Astrocyte (in vitro differentiated cells and primary cell): ENCODE measurements at regions not wholly inside any gene's neighbourhood (a gene's known extent, or its start where the extent isn't known, plus 50 kb on each side); places are given as distances from the start of the nearest gene placed in this dataset.
A peak's percentile ranks its signal among the peaks of the same experiment; 100 is the strongest.

Source experiments
- DNase-seq: peaks from one replicate; pipeline ENCODE4 v3.0.0-alpha.2; 2010; ENCODE audit warnings: low read depth
- FAIRE-seq: peaks from 2 replicates; lab custom pipeline; 2011; peaks lifted over from hg19 to GRCh38; lab: Jason Lieb, UNC
- H2AFZ ChIP-seq: 2 replicates; pipeline ENCODE4 v1.6.0; 2012; ENCODE audit warnings: low read depth, low read length, inconsistent platforms
- H3K27ac ChIP-seq: 2 replicates; pipeline ENCODE4 v1.5.1; 2011; ENCODE audit warnings: low read depth, low read length, inconsistent platforms
- H3K27me3 ChIP-seq: 2 replicates; pipeline ENCODE4 v1.6.0; 2011; ENCODE audit warnings: low read length, inconsistent platforms; ENCODE audit not compliant: insufficient read depth
- H3K36me3 ChIP-seq: 2 replicates; pipeline ENCODE4 v1.5.1; 2011; ENCODE audit warnings: low read length, inconsistent platforms; ENCODE audit not compliant: insufficient read depth
- H3K4me1 ChIP-seq: 2 replicates; pipeline ENCODE4 v1.5.1; 2011; ENCODE audit warnings: low read length, inconsistent platforms; ENCODE audit not compliant: insufficient read depth
- H3K4me2 ChIP-seq: 2 replicates; pipeline ENCODE4 v1.6.0; 2012; ENCODE audit warnings: low read length, inconsistent platforms
- H3K4me3 ChIP-seq: 2 replicates; pipeline ENCODE4 v1.5.1; 2011; ENCODE audit warnings: low read depth, mild to moderate bottlenecking, low read length, inconsistent platforms; ENCODE audit not compliant: insufficient read depth
- H3K79me2 ChIP-seq: 2 replicates; pipeline ENCODE4 v1.6.0; 2012; ENCODE audit warnings: mild to moderate bottlenecking, low read length, inconsistent platforms; ENCODE audit not compliant: insufficient read depth
- H3K9ac ChIP-seq: 2 replicates; pipeline ENCODE4 v1.6.0; 2012; ENCODE audit warnings: mild to moderate bottlenecking, low read length, inconsistent platforms
- H3K9me3 ChIP-seq: 2 replicates; pipeline ENCODE4 v1.5.1; 2012; ENCODE audit warnings: low read depth, mild to moderate bottlenecking, low read length, inconsistent platforms; ENCODE audit not compliant: insufficient read depth
- H4K20me1 ChIP-seq: 2 replicates; pipeline ENCODE4 v1.6.0; 2012; ENCODE audit warnings: low read length, inconsistent platforms; ENCODE audit not compliant: insufficient read depth
- H3K27ac Mint-ChIP-seq: one replicate; pipeline ENCODE4 v1.8.0; 2021; ENCODE audit warnings: mild to moderate bottlenecking, mixed read lengths; ENCODE audit not compliant: unreplicated experiment
- H3K27me3 Mint-ChIP-seq: one replicate; pipeline ENCODE4 v1.8.0; 2021; ENCODE audit warnings: low read depth, mixed read lengths; ENCODE audit not compliant: unreplicated experiment
- H3K36me3 Mint-ChIP-seq: one replicate; pipeline ENCODE4 v1.8.0; 2021; ENCODE audit warnings: low read depth, mixed read lengths; ENCODE audit not compliant: unreplicated experiment
- H3K4me1 Mint-ChIP-seq: one replicate; pipeline ENCODE4 v1.8.0; 2021; ENCODE audit warnings: low read depth, mixed read lengths; ENCODE audit not compliant: unreplicated experiment
- H3K4me3 Mint-ChIP-seq: one replicate; pipeline ENCODE4 v1.8.0; 2021; ENCODE audit warnings: mild to moderate bottlenecking, moderate library complexity, mixed read lengths; ENCODE audit not compliant: unreplicated experiment
- H3K9me3 Mint-ChIP-seq: one replicate; pipeline ENCODE4 v1.8.0; 2021; ENCODE audit warnings: mild to moderate bottlenecking, mixed read lengths; ENCODE audit not compliant: unreplicated experiment
- EZH2 ChIP-seq: IDR thresholded peaks from 2 replicates; pipeline ENCODE4 v1.6.1; 2012; ENCODE audit warnings: mild to moderate bottlenecking, low read length, inconsistent platforms; ENCODE audit not compliant: insufficient read depth
- TF ChIP-seq, protein P1 (sequence below): IDR thresholded peaks from 2 replicates; pipeline ENCODE4 v1.5.1; 2011; ENCODE audit warnings: low read depth, mild to moderate bottlenecking, inconsistent platforms, low read length, moderate library complexity; ENCODE audit not compliant: insufficient read depth

DNA sequence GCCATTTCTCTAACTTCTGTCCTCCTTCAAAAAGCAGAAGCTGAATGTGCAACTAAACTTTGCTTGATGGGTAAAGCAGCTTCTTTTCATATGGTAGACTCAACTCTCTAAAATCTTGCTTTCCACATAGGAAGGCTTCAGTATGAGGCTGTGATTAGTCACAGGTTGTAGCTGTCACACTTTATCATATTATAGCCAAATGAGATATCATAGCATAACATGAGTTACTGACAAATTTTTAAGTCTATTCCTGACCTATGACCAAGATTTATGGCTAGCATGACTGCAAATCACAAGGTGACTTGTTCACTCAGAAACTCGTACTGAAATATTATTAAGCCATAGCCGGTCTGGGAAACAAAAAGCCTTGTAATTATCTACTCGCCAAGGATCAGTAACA is 998.6 kb downstream of the RPA4 start:
- no peak overlapping the region for H3K4me2 ChIP-seq
- no peaks in the 10 kb centered on the region for H3K36me3 ChIP-seq
- no peaks in the 10 kb centered on the region for H3K4me1 ChIP-seq
- H3K9ac ChIP-seq: no peak overlapping the region
- Mint-ChIP-seq H3K27me3 (no peaks in the 10 kb centered on the region), H3K27ac (no peak overlapping the region), H3K9me3 (no peaks in the 10 kb centered on the region), H3K4me1 (no peaks in the 10 kb centered on the region), H3K36me3 (no peaks in the 10 kb centered on the region), H3K4me3 (no peak overlapping the region)
- no peak overlapping the region for H2AFZ ChIP-seq
- no peak overlapping the region for H3K4me3 ChIP-seq
- H4K20me1 ChIP-seq: no peaks in the 10 kb centered on the region
- H3K9me3 ChIP-seq: no peaks in the 10 kb centered on the region
- FAIRE-seq: no peak
- no peak overlapping the region for H3K27ac ChIP-seq
- DNase-seq: no peak
- no peaks in the 10 kb centered on the region for H3K27me3 ChIP-seq
- TF ChIP-seq, protein P1, sequence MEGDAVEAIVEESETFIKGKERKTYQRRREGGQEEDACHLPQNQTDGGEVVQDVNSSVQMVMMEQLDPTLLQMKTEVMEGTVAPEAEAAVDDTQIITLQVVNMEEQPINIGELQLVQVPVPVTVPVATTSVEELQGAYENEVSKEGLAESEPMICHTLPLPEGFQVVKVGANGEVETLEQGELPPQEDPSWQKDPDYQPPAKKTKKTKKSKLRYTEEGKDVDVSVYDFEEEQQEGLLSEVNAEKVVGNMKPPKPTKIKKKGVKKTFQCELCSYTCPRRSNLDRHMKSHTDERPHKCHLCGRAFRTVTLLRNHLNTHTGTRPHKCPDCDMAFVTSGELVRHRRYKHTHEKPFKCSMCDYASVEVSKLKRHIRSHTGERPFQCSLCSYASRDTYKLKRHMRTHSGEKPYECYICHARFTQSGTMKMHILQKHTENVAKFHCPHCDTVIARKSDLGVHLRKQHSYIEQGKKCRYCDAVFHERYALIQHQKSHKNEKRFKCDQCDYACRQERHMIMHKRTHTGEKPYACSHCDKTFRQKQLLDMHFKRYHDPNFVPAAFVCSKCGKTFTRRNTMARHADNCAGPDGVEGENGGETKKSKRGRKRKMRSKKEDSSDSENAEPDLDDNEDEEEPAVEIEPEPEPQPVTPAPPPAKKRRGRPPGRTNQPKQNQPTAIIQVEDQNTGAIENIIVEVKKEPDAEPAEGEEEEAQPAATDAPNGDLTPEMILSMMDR: no peak
- TF ChIP-seq EZH2: no peak
- H3K79me2 ChIP-seq: no peaks in the 10 kb centered on the region

DNA sequence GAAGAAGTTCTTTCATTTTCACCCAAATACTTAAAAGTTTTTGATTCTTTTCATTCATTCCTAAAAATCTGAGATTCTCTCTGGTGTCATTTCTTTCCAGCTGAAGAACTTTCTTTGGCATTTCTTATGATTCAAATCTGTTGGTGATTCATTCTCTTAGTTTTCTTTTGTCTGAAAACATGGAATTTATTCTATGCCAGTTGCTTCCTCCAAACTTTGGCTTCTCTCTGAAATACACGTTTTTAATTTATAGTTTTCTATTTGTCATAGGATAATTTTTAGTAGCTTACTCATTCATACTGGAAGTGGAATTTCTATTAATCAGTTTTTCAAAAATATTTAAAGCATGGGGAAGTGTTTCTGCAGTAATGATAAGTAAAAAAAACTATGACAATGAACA is 1012.0 kb downstream of the RPA4 start:
- Histone ChIP-seq H3K79me2 (no peaks in the 10 kb centered on the region), H3K27ac (no peak overlapping the region), H3K4me2 (no peak overlapping the region), H4K20me1 (no peaks in the 10 kb centered on the region), H3K9ac (no peak overlapping the region), H3K4me1 (no peaks in the 10 kb centered on the region), H2AFZ (no peak overlapping the region), H3K36me3 (no peaks in the 10 kb centered on the region), H3K9me3 (no peaks in the 10 kb centered on the region), H3K27me3 (no peaks in the 10 kb centered on the region), H3K4me3 (no peak overlapping the region)
- no peak overlapping the region for H3K4me3 Mint-ChIP-seq
- DNase-seq (peak; percentile 31), FAIRE-seq (peak; percentile 90)
- no peaks in the 10 kb centered on the region for H3K36me3 Mint-ChIP-seq
- H3K4me1 Mint-ChIP-seq: peaks cover 5% of the 10 kb centered on the region
- H3K9me3 Mint-ChIP-seq: peaks cover 3% of the 10 kb centered on the region
- TF ChIP-seq, protein P1: no peak
- TF ChIP-seq EZH2: no peak
- no peaks in the 10 kb centered on the region for H3K27me3 Mint-ChIP-seq
- H3K27ac Mint-ChIP-seq: no peak overlapping the region

DNA sequence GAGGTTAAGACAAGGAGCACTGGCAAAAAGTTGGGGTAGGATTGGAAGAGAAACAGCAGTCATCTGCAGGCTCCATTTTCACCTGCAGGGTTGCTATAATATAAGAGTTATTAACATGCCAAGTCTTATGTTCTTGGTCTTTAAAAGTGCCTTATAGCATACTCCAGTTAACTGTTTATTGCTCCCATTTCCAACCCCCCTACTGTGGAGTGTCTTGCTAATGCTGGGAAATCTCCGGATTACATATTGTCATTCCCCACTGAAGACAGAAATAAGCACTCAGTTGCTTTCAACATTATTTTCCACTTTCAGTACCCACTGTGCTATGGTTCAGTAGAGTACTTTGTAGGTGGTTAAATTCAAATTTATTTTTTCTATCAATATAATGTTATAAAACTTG is 1014.3 kb downstream of the RPA4 start:
- H3K9me3 Mint-ChIP-seq: peaks cover 4% of the 10 kb centered on the region
- FAIRE-seq (peak; percentile 62), DNase-seq (no peak)
- no peaks in the 10 kb centered on the region for H3K79me2 ChIP-seq
- H2AFZ ChIP-seq: no peak overlapping the region
- TF ChIP-seq, protein P1: no peak
- no peak for TF ChIP-seq EZH2
- H3K9ac ChIP-seq: no peak overlapping the region
- no peak overlapping the region for H3K4me3 ChIP-seq
- H3K4me3 Mint-ChIP-seq: no peak overlapping the region
- no peaks in the 10 kb centered on the region for H3K27me3 Mint-ChIP-seq
- H3K4me2 ChIP-seq: no peak overlapping the region
- no peaks in the 10 kb centered on the region for H4K20me1 ChIP-seq
- H3K36me3 Mint-ChIP-seq: no peaks in the 10 kb centered on the region
- H3K9me3 ChIP-seq: no peaks in the 10 kb centered on the region
- H3K27ac Mint-ChIP-seq: no peak overlapping the region
- no peaks in the 10 kb centered on the region for H3K36me3 ChIP-seq
- no peaks in the 10 kb centered on the region for H3K4me1 ChIP-seq
- no peak overlapping the region for H3K27ac ChIP-seq
- H3K4me1 Mint-ChIP-seq: peaks cover 5% of the 10 kb centered on the region
- no peaks in the 10 kb centered on the region for H3K27me3 ChIP-seq
